ACHN (cell line): ENCODE measurements at regions not wholly inside any gene's neighbourhood (a gene's known extent, or its start where the extent isn't known, plus 50 kb on each side); places are given as distances from the start of the nearest gene placed in this dataset.

Source experiments
- DNase-seq: peaks from one replicate; pipeline ENCODE4 v3.0.0-alpha.2; 2015
- in situ Hi-C: cut with HindIII; loops from 2 replicates; pipeline ENCODE4 v1.10.0; 2017; ENCODE audit warnings: low sequenced_read_pairs, low pct_ligation_motif_present, low pct_unique_long_range_greater_than_20kb

DNA sequence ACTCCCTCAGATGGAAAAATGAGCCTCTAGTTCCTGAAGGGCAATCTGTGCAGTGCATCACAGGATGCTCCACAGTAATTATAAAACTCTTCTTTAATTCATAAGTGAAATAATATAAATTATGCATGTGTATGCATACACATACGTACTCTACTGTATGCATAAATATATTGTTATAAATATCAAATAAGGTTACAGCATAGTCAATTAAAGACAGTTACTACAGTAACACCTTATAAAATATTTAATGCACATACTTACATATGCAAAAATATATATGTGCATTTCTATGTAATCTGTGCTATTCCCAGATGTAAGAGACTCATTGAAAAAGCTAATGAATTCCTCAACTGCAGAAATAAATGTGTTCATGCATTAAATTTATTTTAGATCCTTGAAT, 1515.1 kb downstream of the CDH11 start:
- in situ Hi-C loops: no loop called here
- no peak for DNase-seq

DNA sequence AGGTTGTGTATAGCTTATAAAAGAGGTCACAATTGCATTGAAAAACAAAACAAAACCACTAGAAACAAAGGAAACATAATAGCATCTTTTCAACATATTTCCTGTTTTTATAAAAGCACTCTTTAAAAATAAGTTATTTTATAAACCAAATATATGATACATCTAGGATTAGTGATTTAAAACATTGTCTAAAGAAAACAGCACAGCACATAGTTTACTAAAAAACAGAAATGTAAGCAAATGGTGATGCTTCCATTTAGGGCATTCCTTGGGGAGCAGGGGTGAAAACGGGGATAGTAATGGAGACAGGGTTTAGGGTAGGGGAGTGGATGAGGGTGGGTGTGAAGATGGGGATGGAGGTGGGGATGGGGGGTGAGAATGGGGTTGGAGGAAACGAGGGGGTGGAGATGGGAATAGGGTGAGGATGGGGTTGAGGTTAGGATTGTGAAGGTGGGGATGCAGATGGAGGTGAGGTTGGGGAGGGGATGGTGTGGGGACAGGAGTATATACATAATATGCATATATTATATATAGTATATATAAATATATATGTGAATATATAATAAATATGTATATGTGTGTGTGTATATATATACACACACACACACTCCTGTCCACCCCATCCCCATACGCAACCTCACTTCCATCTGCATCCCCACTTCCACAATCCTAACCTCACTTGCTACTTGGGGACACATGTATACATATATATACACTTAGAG, 1519.5 kb downstream of the CDH11 start:
- in situ Hi-C loops: no loop called here

DNA sequence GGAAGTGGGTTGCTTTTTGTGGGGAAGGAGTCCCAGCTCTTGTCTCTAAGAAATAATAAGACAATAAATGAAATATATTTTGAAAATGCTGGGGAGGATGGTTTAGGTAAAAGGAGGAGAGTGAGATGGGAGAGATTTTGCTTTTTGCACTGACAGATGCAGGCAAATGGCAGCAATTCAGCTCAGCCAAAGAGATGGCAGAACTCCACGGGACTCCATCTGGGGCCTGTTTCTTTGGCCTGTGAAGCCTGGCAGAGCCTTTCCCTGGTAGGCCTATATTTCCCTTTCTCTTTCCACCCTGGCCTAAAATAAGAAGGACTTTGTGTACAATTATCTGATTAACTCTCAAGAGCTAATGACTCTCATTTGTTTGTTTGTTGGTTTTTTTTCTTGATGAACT, 1525.1 kb downstream of the CDH11 start:
- in situ Hi-C loops: no loop called here
- DNase-seq: no peak

More for the DNA sequence above, 1519.5 kb downstream of the CDH11 start:
- DNase-seq: no peak

DNA sequence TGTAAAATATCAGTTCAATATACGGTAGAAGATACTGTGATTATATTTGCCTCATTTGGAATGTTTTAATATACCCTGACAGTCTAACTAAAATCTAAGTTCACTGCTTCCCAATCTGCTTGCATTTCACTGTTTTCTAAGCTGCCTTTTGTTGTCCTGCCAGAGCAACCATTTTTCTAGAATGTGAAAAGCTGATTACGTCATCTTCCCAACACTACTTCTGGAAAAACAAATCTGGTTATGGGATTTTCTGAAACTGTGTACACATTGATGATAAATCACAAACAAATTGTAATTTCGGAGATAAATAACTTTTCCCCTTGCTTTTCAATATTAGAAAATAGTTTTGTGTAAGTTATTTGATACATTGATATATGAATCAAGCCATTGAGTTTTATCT, 1529.0 kb downstream of the CDH11 start:
- in situ Hi-C loops: no loop called here
- DNase-seq: no peak

DNA sequence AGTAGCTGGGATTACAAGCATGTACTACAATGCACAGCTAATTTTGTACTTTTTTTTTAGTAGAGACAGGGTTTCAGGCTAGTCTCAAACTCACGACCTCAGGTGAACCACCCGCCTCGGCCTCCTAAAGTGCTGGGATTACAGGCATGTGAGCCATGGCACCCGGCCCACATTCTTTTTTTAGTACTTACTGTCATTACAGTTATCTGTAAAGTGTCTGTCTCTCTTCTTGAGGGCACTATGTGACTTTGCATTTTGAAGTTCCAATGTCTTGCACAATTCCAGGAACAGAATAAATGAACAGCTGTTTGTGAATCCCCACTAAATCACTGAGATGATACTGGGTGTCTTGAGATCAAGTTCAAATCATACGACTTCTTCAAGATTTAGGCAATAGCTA, 1540.3 kb downstream of the CDH11 start:
- no peak for DNase-seq

DNA sequence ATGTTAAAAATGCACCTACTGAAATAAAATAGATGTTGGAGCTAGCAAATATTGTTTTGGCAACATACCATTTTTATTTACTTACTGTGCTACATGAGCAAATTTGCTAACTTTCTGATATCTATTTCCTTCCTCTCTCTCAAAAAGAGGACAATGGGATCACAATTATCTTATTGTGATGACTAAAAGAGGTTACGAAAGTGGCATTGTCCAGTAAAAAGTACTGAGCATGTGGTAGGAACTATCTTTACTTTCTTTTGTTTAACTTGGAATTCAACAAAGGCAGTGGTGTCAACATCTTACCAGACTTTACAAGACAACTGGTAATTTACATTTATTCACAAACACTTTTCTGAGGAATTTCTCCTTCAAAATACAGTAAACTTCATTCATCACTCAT, 1542.6 kb upstream of the CDH8 start:
- in situ Hi-C loops: no loop called here
- no peak for DNase-seq

More for the DNA sequence above, 1540.3 kb downstream of the CDH11 start:
- in situ Hi-C loops: no loop called here

DNA sequence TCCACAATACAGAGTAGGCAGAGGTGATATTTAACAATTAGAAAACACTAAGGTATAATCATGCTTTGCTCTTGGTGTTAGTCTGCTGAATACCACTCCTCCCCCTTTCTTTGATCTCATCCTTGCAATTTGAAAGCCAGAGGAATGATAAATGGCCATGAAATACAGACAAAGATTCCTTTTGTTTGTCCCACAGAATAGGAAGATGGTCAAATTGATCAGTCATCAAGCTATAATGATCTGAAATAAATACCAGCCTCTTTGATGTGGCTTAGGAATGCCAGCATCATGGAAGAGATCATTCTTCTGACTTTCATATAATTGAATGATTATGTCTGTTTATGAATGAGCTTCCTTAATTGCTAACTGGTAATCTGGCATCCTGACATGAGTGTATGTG, 1541.7 kb upstream of the CDH8 start:
- in situ Hi-C loops: no loop called here

DNA sequence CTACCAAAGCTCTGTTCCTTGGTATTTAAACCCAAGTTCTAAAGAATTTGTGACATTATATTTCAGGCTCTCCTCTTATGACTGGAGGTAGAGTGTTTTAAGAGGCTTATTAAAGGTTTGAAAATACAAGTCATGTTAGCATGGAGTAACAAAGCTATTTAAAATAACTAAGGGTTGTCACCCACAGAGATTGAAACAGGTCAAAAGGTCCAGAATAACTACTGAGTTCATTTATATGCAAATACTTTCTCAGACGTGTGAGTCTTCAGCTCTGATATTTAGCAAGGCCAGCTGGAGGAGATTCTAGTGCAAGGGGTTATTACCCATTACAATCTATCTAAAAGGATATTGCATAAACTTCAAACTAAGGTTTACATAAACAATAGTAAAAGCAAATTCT, 1538.8 kb upstream of the CDH8 start:
- no peak for DNase-seq
- in situ Hi-C loops: no loop called here

More for the DNA sequence above, 1541.7 kb upstream of the CDH8 start:
- DNase-seq: no peak

DNA sequence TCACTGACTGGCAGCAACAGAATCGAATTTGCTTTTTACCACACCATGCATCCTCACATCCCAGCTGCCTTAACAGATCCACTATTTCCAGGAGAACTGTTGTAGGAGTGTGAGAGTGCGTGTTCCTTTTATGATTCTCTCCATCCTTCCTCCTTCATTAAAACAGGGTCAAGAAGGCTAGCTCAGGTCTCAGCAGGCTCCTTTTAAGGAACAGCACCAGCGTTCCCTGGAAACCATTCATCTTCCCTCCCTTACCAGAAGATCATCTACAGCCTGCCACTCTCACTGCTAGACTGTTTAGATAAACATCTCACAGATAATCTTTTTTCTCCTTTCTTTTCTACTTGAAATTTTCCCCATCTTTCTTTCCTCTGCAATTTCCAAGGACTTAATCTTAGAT, 1531.9 kb upstream of the CDH8 start:
- in situ Hi-C loops: no loop called here
- no peak for DNase-seq

DNA sequence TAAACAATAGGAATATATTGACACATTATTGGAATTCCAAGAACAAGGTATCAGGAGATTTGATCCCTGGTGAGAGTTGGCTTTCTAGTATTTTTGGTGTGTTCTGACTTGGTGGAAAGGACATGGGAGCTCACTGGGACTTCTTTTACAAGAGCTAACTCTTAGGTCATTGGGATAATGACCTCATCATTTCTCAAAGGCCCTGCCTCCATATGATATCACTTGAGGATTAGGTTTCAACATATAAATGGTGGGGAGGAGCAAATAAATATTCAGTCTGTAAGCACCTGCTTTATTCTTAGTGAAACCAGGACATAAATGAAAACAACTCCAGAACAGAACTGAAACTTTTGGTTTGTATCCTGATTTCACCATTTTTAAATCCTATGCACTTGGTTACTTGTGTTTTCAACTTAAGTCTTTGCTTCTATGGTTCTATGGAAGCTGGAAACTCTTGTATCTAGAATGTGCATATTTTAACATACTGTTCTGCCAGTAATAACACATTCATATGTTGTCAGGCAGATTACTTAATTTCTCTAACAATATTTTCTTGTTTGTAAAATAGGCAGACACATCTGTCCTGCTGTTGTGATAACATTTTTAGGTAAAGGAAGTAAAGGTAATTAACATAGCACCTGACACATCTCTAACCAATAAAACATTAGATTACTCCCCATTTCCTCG, 1527.7 kb upstream of the CDH8 start:
- in situ Hi-C loops: no loop called here
- DNase-seq: no peak

DNA sequence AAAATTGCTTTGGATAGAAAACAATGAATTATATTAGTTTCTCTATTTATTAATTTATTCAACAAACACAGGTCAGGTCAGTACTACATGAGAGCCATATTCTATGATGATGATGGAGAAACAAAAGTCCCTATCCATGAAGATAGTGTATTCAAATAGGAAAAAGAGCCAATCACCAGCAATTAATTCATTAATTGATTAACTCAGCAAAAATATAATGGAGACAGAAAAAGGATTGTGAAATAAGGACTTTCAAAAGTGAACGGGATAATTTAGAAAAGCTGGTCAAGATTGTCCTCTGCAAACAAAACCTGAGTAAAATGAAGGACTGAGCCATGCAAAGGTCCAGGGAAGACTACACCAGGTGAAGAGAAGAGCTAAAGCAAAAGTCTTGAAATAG, 1517.7 kb upstream of the CDH8 start:
- in situ Hi-C loops: no loop called here
- no peak for DNase-seq

DNA sequence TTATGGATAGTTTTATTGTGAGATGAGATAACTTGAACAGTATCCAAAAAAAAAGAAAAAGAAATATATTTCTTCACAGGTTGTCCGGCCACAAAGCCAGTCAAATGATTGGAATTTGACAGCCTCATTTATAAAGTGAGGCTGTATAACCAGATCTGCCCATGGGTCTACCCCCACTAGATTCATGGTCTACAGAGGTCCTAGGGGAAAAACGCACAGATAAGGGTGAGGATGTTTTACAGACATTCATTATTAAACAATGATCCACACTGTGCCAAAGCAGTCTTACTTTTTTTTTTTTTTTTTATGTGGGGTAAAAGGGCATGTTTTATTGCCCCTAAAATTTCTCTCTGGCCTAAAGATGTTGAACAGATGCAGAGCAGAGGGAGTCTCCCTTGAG, 1503.0 kb upstream of the CDH8 start:
- in situ Hi-C loops: no loop called here
- no peak for DNase-seq

DNA sequence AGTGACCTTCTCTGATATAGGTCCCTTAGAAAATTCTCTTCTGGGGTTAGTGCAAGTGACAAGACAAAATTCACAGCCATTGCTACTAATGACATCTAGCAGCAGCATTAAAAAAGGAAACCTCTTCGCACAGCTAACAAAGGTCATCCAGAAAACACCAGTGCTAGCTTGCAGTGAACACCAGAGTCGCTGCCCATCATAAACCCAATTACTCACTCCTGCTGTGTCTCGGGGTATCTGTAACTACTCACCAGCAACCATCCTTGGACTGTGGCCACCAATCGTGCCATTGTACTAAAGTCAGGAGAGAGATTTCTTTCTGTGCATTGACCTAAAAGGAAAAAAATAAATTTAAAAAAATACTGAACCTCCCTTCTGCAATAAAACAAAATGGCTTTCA, 1494.7 kb upstream of the CDH8 start:
- DNase-seq: no peak
- in situ Hi-C loops: no loop called here

DNA sequence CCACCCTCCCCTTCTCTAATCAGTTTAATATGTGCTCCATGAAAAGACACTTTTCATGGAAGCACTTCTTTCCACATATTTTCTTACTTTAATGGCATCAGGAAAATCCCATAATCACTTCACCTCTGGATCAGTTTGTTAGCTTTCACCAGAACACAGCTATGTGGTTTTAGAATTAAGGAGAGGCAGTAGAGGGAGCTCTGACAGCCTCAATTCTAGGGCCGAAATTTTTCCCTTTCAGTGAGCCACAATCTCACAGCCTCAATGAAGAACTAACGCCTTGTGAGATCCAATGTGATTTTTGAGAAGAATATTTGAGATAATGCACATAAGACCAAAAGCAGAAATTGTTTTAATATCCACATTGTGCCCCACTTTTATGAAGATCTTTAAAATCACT, 1494.0 kb upstream of the CDH8 start:
- DNase-seq: no peak
- in situ Hi-C loops: no loop called here

DNA sequence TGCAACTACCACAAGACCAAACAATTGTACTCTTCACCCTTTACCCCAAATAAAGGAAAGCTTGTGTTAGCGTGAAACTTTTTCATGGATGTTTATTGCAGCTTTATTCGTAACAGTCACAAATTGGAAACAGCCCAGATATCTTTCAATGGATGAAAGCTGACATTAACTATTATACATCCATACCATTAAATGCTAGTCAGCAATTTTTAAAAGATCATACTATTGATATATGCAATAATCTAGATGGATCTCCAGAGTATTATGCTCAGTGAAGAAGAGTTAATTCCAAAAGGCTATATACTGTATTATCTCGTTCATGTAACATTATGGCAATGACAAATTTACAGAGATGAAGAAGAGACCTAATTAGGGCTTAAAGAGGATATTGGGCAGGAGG, 1491.2 kb upstream of the CDH8 start:
- in situ Hi-C loops: no loop called here
- DNase-seq: no peak

DNA sequence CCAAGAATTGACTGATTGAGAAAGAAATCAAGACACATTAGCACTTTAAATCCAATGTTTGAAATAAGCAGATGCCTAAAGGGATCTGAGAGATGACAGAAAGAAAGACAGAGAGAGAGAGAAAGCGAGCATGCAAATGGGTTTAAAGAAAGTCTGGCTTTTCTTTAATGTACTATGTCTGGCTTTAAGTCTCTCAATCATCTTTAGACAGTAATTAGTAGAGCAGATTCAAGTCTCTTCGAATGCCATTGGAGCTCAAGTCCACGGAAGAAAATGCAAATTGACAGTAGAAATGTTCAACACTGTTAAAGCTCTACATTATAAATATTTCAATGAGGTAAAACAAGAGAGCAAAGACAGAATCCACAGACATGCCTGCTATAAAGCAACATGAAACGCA, 1480.2 kb upstream of the CDH8 start:
- DNase-seq: no peak
- in situ Hi-C loops: no loop called here

DNA sequence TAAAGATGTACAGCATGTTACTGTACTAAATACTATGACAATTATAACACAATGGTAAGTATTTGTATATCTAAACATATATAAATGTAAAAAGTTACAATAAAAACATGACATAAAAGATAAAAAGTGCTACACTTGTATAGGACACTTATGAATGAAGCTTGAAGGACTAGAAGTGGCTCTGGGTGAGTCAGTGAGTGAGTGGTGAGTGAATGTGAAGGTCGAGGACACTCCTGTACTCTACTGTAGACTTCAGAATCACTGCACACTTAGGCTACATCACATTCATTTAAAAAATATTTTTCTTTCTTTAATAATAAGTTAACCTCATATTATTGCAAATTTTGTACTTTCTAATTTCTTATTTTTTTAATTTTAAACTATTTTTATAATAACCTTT, 1476.7 kb upstream of the CDH8 start:
- in situ Hi-C loops: no loop called here
- no peak for DNase-seq

DNA sequence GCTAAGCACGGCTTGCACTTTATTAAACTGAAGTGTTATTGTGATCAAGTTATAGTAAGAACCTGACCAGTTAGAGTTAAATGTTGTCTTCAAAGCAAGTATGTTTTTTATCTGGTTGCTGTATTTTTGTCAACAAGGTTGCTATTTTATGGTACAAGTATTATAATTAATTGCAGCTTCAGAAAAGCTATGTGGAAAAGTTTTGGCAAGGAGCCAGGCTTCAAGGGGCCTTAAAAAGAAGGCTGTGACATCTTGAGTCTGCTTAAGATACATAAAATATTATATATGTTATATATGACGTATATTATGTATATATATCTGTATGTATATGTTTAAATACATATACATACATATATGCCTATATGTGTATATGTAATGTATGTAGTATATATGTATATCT, 1461.2 kb upstream of the CDH8 start:
- in situ Hi-C loops: no loop called here

DNA sequence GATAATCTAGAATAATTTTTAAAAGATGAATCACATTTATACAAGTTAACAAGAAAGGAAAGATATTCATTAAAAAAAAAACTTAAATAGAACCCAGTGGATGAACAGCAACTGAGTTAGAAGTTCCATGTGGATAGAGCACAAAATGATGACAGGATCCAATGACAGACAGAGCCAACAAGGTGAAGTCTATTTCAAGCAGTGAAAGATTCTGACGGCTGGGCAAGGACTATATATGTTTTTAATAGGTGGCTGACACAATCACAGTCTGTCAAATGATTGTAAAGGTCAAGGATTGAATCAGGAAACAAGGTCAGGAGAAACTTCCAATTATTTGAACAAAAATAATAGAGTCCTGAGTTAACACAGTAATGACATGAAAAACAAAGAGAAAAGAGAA, 1460.0 kb upstream of the CDH8 start:
- in situ Hi-C loops: no loop called here

More for the DNA sequence above, 1461.2 kb upstream of the CDH8 start:
- DNase-seq: no peak

DNA sequence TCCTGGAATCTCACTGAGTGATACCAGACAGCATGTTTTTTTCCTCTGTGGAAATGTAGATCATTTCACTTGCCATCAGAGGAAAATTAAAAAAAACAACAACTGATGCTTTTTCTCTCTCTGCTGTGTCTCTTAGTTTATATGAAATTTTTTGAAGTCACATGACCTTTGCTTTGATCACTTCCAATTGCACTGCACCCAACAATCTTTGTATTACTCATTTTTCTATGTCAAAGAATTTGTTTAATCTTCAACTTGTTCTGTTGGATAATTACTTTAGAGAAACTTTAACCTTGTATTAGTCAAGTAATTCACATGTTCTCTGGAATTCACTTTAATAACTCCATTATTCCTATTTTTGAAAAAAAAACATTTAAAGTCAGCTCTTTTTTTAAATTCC, 1452.7 kb upstream of the CDH8 start:
- in situ Hi-C loops: no loop called here
- DNase-seq: no peak

More for the DNA sequence above, 1460.0 kb upstream of the CDH8 start:
- DNase-seq: no peak
